UCSD-AML1 (cell line): ENCODE measurements at regions not wholly inside any gene's neighbourhood (a gene's known extent, or its start where the extent isn't known, plus 50 kb on each side); places are given as distances from the start of the nearest gene placed in this dataset.
"Not testable (repeated sequence)": the region's sequence is repeated elsewhere in the genome, so short reads cannot be mapped to it uniquely, and the experiment has no call there.

Source experiments
- DNase-seq: peaks from one replicate; lab custom pipeline; 2025; ENCODE audit not compliant: unreplicated experiment; lab: John Stamatoyannopoulos, UW

- no peak for DNase-seq
These were observed 293.3 kb upstream of the RGMA start for GRCh38 chr15:93382200-93382820.

DNA sequence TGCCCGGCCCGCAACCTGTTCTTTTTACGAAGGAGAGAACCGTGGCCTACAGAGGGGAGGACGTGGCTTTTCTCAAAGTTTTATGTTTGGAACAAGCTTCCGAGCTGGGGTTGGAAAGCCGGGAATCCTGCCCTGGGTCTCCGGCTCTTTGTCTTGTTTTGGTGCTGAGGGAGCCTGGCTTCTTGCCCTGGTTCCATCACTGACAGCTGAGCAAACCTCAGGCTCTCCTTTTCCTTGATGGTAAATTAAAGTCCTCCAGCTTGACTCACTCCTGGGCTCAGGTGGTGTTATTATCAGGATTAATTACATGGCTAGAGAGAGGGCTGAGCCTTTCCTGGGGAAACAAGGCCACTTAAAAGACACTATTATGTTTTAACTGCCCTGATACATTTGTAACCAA is 289.5 kb upstream of the RGMA start:
- no peak for DNase-seq

GRCh38 chr15:93372865-93373223 is 283.8 kb upstream of the RGMA start:
- no peak for DNase-seq

DNA sequence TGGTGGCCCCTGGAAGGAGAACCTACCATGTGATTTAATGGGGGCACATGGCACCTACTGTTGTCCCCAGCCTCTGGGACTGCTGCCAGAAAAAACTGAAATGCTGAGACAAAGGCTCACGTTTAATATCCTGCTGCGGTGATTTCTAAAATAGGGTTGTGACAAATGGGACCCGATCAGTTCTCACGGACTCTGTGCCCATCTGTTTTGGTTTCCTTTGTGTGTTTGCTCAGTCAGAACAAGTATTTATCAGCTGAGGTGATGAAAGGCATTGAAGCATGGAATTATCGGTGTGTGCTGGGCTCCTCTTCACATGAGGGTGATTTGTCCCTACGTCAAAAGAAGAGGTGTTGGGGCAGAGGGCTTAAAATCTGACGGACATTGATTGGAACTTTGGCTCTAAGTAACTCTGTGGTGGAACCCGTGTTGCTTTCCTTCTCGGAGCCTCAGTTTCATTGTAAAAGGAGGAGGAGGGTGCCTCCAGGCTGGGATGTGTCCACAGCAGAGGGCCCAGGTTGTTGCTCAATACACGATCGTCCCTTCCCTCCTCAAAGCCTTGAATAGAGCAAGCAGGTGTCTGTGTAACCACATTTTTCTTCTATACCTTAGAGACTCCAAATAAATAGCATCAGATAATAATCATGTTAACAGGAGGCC is 283.3 kb upstream of the RGMA start:
- no peak for DNase-seq

DNA sequence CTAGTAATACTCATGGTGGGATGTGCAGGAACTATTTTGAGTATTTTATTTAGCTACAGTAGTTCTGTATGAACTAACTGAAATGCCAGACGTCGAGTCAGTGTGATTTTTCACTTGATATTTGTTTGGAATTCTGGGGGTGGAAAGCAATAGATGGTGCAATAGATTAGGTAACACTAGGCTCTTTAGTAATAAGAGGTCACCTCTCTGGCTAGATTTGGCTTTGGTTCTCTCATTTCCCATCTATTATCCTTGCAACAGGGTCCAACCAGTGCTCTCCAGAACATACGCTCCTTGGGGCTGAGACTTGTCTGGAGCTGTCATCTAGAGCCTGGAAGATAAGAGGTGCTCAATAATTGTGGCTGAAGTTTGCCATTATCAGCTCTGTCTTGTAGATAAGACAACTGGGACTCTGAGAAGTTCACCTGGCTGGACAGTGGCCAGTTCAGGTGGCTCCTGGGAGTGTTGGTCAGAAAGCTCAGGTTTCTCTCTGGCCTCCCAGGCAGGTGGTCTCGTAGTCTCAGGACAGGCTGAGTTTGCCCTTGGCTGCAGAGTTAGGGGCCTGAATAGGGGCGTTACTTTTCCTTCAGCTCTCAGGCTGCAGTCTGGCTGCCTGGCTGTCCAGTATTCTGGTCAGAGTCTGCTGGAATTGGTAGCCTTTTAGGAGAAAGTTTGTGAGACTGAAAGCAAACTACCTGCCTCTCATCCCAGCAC is 277.5 kb upstream of the RGMA start:
- DNase-seq: no peak

DNA sequence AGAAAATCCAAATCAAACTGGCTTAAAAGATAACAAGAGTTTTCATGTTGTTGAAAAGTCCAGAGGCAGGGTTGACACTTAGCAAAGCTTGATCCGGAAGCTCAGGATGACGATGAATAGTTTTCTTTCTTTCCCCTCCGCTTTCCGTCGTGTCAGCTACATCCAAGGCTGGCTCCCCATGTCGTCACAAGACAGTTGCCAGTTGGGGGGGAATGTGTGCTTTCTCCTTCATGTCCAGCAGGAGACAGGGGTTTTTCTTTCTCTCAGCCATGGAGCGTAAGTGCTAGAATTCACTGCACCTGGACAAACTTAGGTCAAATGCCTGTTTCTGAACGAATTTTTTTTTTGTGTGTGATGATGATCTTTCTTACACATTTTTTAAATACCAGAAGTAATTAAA is 273.8 kb upstream of the RGMA start:
- no peak for DNase-seq

- no peak for DNase-seq
These were observed 273.2 kb upstream of the RGMA start for GRCh38 chr15:93362203-93362602.

DNA sequence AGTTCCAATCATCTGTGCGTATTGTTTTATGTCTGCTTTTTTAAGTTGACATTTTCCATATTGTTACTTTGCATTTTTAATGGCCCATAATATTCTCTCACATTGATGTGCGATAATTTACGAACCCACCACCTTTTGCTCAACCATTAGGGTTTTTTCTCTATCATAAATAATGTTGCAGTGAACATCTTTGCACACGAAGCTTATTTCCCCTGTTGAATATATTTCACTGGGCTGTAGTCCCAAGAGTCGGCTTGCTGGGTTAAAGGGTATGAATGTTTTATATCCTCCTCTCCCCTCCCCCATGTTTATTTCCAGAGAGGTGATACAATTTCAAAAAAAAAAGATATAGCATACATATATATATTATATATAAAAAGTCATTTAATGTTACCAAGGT is 272.7 kb upstream of the RGMA start:
- DNase-seq: no peak

GRCh38 chr15:93360976-93361375 is 272.0 kb upstream of the RGMA start:
- DNase-seq: no peak

GRCh38 chr15:93360318-93360717 is 271.3 kb upstream of the RGMA start:
- DNase-seq: no peak

GRCh38 chr15:93359425-93360131 is 270.6 kb upstream of the RGMA start:
- DNase-seq: no peak

DNA sequence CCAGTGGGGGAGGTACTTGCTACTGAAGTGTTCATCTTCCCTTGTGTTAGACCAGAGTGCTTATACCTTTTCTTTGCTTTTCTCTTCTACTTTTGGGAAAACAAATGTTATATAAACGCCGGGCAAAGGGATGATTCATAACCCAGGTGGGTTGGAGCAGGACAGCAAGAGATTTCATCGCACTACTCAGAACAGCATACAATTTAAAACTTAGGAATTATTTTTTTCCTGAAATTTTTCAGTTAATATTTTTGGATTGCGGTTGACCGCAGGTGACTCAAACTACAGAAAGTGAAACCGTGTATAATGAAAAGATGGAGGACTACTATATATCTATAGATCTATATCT is 270.0 kb upstream of the RGMA start:
- DNase-seq: no peak

- DNase-seq: no peak
These were observed 269.4 kb upstream of the RGMA start for GRCh38 chr15:93358166-93359059.

DNA sequence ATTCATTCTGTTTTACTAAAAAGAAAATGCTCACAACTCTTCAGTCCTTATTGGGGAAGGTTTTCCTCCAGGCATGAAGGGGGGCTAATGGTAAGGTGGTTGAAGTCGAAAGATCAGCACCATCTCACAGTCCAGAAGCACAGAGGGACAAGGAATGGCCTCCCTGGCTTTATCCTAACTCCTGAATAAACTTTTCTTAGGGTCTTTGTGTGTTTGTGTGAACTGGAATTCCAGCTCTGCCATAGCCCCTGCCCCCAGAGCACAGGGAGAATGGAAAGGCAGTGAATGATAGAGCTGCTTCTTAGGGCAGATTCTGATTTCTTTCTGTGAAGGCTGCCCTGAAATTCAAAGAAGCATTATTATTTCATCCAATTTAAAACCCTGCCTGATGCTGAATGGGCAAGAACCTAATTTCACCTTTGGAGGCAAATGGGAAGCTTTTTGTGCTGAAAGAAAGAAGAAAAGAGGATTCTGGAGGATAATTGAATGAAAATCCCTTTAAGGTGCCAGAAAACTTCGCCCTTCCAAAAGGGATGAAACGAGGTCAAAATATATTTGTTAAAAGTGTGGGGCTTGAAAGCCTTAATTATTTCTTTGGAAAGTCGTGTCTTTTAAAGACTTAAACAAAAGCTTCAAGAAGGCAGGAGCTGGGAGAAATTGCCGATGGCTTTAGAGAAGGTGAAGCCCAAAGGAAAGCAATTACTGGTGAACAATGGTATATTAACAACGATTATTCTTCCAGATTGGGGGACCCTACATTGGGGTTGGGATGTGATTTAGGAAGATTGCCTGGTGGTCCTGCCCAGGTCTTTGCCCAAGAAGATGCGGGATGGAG is 259.9 kb upstream of the RGMA start:
- DNase-seq: no peak

GRCh38 chr15:93347986-93348385 is 259.0 kb upstream of the RGMA start:
- no peak for DNase-seq

DNA sequence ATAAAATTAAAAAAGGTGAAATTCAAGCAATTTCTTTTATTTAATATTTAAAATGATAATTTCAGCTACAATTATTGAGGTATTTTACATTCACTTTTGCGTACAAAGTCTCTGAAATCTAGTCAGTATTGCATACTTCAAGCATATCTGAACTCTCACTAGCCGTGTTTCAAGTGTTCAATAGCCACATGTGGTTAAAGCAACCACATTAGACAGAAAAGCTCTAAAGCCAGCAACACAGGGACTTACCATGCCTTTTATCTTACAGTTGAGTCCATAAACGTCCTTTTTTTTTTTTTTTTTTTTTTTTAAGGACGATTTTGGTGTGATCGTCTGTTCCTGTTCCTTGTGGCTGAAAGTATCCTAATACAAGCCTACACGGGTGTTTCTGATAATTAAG is 257.0 kb upstream of the RGMA start:
- DNase-seq: no peak

GRCh38 chr15:93343402-93343801 is 254.4 kb upstream of the RGMA start:
- DNase-seq: not testable (repeated sequence)

GRCh38 chr15:93341164-93341563 is 252.2 kb upstream of the RGMA start:
- no peak for DNase-seq

DNA sequence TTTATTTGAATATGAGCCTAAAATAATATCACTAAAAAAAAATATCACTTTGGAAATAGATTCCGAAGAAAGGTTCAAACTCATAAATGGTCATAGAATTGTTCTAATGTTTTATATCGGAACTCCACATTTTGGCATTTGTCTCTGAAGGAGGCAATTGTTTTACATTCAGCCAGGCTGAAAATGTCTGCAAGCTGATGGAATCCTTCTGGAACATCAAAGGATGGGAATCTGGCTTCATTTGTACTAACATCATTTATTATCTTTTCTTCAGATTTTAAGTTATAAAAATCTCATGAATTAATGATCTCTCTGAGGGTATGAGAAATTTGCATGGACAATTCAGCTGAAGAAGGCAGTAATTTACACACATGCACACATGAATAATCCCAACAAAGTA is 251.4 kb upstream of the RGMA start:
- DNase-seq: no peak

DNA sequence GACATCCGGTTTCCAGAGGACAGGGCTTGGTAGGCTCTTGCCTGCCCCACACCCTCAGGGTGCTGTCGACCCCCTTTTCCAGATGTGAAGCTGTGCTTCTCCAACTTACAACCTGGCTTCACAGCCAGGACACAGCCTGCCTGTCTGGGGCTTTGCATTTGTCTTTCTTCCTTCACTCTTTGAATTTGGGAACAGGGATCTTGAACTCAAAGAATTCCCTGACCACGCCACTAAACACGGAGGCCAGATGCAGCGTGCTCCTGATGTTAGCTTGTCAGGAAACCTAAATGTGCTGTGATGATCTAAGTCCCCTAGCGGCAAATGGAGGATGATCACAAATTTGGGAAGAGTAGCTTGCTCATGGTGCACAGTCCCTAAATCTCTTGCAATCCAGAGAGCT is 244.8 kb upstream of the RGMA start:
- DNase-seq: no peak
